Right lobe of liver (tissue), 6 donors: ENCODE measurements at regions not wholly inside any gene's neighbourhood (a gene's known extent, or its start where the extent isn't known, plus 50 kb on each side); places are given as distances from the start of the nearest gene placed in this dataset.
A peak's percentile ranks its signal among the peaks of the same experiment; 100 is the strongest.

Experiments
- ATAC-seq, 4 donors: fragments of 200-7000 bp; cut with Tn5 transposase; one replicate each; pipeline ENCODE4 v1.9.1; 2020; ENCODE audit warnings: mild to moderate bottlenecking in 4 of 4, moderate library complexity in 4 of 4
- DNase-seq, 3 donors: peaks; one replicate each; pipeline ENCODE4 v3.0.0-alpha.2; 2020
- H3K27ac ChIP-seq, 3 donors: fragments of 200-600 bp; one replicate each; pipeline ENCODE4 v1.8.0; 2022
- H3K27me3 ChIP-seq, 2 donors: fragments of 200-600 bp; one replicate each; pipeline ENCODE4 v1.8.0; 2022
- H3K36me3 ChIP-seq, 4 donors: fragments of 200-600 bp; sonication (generic) in 1 of 4; one replicate each; pipeline versions ENCODE4 v1.5.1 to v1.8.0; 2017 to 2022; ENCODE audit warnings: control low read depth in 1 of 4
- H3K4me1 ChIP-seq, 4 donors: fragments of 200-600 bp; sonication (generic) in 1 of 4; one replicate each; pipeline versions ENCODE4 v1.5.1 to v1.8.0; 2017 to 2022; ENCODE audit warnings: control low read depth in 1 of 4
- H3K4me3 ChIP-seq, 3 donors: fragments of 200-600 bp; one replicate each; pipeline ENCODE4 v1.8.0; 2022
- H3K9me3 ChIP-seq, 4 donors: fragments of 200-600 bp; sonication (generic) in 1 of 4; one replicate each; pipeline versions ENCODE4 v1.5.1 to v1.8.0; 2017 to 2022; ENCODE audit warnings: control low read depth in 1 of 4
- CTCF ChIP-seq, 4 donors: fragments of 200-600 bp in 3 of 4; fragments of 450-650 bp in 1 of 4; IDR thresholded peaks; one replicate each; pipeline versions ENCODE4 v1.5.1 to v1.8.0; 2016 to 2022; ENCODE audit warnings: antibody characterized with exemption in 4 of 4, mild to moderate bottlenecking in 2 of 4
- POLR2A ChIP-seq: fragments of 450-650 bp; IDR thresholded peaks from one replicate; pipeline ENCODE4 v1.6.1; 2017; ENCODE audit warnings: antibody characterized with exemption, mild to moderate bottlenecking
- WGBS: methylation state at CpG from one replicate; pipeline ENCODE4 v1.1.6; 2018; ENCODE audit warnings: low coverage, low lambda C conversion rate; ENCODE audit not compliant: insufficient coverage; ENCODE audit errors: missing lambda C conversion rate; 5-methylcytosine and 5-hydroxymethylcytosine counted together
- intact Hi-C, 2 donors: fragments of 100-400 bp; cut with DNase I; formaldehyde crosslinking; loops; one replicate each; pipeline versions ENCODE4 v1.11.2 to v1.14.1; 2022
- donor health status: DM: no; HTN: yes; CAD: no.
- donor health status: DM: no; HTN: no; CAD: no.
- donor health status: DM: no; HTN: no; CAD: no.
- donor health status: DM: no; HTN: yes; CAD: no.
- donor health status: DM: no; HTN: yes; CAD: no.

- WGBS = 82% methylated on average over 7 of the region's 7 CpGs
- TF ChIP-seq POLR2A (no peak), CTCF (IDR thresholded peaks at IDR 0.05) (no peak)
- Histone ChIP-seq H3K27me3 (no peaks in the 10 kb centered on the region), H3K4me1 (no peaks in the 10 kb centered on the region), H3K9me3 (no peaks in the 10 kb centered on the region), H3K36me3 (no peaks in the 10 kb centered on the region), H3K27ac (no peak overlapping the region), H3K4me3 (no peak overlapping the region)
- DNase-seq (no peak), ATAC-seq (no peak)
- intact Hi-C loops = no loop called here
These were observed 113.2 kb downstream of the HERPUD2 start for GRCh38 chr7:35581605-35582210.

DNA sequence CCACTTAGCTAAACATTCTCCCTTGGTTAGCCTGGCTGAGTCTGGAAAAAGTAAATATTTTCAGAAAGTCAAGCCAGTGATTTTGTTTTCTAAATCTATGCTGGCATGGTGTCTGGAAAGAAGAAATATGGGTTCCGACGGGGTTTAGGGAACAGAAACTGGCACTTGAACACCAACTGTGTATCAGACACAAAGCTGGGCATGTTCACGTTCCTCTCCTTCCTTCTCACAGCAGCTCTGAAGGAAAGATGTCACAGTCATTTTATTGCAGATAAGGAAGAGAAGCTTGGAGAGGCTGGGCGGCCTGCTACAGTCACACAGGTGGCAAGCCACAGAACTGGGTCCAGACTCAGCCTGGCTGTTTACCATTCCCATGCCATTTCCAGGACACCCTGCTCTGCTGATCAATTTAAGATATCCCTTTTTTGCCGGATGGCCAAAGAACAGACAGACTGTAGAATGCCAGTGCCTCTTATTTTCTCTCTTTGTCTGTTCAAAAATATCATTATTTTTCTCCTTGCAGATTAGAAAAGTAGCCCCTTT is 118.8 kb downstream of the HERPUD2 start:
- H3K4me3 ChIP-seq = no peak overlapping the region
- 43% methylated on average over 5 of the region's 5 CpGs for WGBS
- peak; percentile 46 to 76 (median 62) for ATAC-seq

DNA sequence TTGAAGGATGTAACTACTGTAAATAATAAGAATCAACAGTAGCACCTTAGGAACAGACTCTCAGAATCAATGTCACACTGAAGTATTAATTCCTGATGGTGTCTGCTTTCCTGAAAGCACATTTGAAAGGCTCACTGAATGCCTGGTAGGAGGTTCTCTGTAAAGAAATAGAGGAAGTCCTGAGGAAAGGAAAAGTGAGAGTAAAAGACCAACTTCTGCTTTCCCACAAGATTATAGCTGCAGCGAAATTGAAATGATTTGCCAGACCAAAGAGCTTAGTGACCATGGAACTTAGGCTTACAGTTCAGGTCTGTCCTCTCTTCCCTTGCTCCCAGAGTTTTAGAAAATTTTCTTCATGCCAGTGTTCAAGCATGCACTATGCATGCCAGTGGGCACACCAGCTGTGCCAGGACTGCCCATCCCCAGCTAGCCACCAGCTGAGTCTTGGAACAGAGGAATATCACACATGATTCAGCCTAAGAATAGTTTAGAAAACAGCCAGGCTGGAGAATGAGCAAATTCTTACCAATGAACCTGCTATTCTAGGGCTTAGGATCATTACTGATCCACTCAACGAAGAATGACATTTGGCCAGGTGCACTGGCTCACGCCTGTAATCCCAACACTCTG is 123.2 kb downstream of the HERPUD2 start:
- peak; percentile 13 to 47 (median 28) for ATAC-seq
- Histone ChIP-seq H3K9me3 (no peaks in the 10 kb centered on the region), H3K4me1 (peaks cover 0 to 8% (median 0%) of the 10 kb centered on the region in 4 donors), H3K36me3 (no peaks in the 10 kb centered on the region), H3K27ac (no peak overlapping the region), H3K27me3 (no peaks in the 10 kb centered on the region), H3K4me3 (no peak overlapping the region)
- intact Hi-C loops = no loop called here
- no peak for DNase-seq
- WGBS = 69% methylated on average over 3 of the region's 3 CpGs
- TF ChIP-seq POLR2A (no peak), CTCF (IDR thresholded peaks at IDR 0.05) (no peak)

More for the DNA sequence above, 118.8 kb downstream of the HERPUD2 start:
- intact Hi-C loops = no loop called here
- no peaks in the 10 kb centered on the region for H3K36me3 ChIP-seq
- no peak overlapping the region for H3K27ac ChIP-seq
- H3K9me3 ChIP-seq = no peaks in the 10 kb centered on the region
- TF ChIP-seq CTCF (IDR thresholded peaks at IDR 0.05) (no peak), POLR2A (no peak)
- H3K4me1 ChIP-seq = peaks cover 0 to 8% (median 0%) of the 10 kb centered on the region in 4 donors
- H3K27me3 ChIP-seq = no peaks in the 10 kb centered on the region
- peak in 1 of 3 donors; percentile 20 for DNase-seq

DNA sequence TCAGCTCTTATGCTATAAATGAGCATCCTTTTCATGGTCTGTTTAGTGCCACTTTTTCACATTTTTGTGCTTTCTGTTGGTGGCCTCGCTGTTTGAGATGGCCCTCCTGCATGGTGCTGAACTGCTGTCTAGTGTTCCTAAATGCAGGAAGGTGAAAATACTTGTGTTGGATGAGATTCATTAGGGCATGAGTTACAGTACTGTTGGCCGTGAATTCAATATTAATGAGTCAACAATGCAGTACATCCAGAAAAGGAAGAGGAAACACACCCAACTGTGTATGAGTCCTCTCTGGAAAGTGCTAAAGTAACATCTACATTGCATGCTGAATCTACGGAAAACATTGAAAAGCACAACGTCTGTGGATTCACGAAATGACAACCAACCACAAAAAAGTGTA is 124.0 kb downstream of the HERPUD2 start:
- ATAC-seq (peak in 1 of 4 donors; percentile 20), DNase-seq (no peak)
- H3K27ac ChIP-seq = no peak overlapping the region
- intact Hi-C loops = no loop called here
- H3K4me3 ChIP-seq = no peak overlapping the region
- TF ChIP-seq POLR2A (no peak), CTCF (IDR thresholded peaks at IDR 0.05) (no peak)
- WGBS = 57% methylated on average over 5 of the region's 5 CpGs
- no peaks in the 10 kb centered on the region for H3K9me3 ChIP-seq
- H3K36me3 ChIP-seq = no peaks in the 10 kb centered on the region
- H3K27me3 ChIP-seq = no peaks in the 10 kb centered on the region
- H3K4me1 ChIP-seq = peaks cover 0 to 3% (median 0%) of the 10 kb centered on the region in 4 donors
